ENCODE measurements at regions not wholly inside any gene's neighbourhood (a gene's known extent, or its start where the extent isn't known, plus 50 kb on each side); places are given as distances from the start of the nearest gene placed in this dataset.

DNA sequence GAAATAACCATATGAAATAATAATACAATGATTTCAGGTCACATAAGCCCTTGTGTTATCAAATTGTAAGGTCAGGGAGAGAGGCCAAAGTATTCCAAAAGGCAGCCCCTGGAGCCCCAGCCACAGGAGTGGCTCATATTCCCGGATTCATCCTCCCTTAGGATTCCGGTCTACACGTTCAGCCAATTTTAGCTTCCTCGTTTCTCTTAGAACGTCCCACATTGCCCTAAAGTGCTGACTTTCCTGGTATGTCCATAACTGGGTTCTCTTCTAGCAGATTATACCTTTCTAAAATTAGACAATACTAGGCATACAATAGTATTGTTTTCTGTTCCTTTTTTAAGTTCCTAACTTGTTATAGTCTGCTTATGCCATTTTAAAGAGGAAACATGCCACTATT lies 192.7 kb upstream of the NOX3 start:
- H3K36me3 ChIP-seq (replicated peaks; ENCODE audit: insufficient read depth, low read length): no peaks in the 10 kb centered on the region
- no peaks in the 10 kb centered on the region for H4K20me1 ChIP-seq (ENCODE audit: insufficient read depth, low read length)
- no peak overlapping the region for H3K4me3 ChIP-seq (ENCODE audit: low read length)
- no peaks in the 10 kb centered on the region for H3K4me1 ChIP-seq (ENCODE audit: low read length)
- no peak overlapping the region for H3K27ac ChIP-seq (ENCODE audit: low read length)
- H3K9ac ChIP-seq (ENCODE audit: low read length): no peak overlapping the region
- H3K9me3 ChIP-seq (replicated peaks; ENCODE audit: insufficient read depth, low read length): no peaks in the 10 kb centered on the region
- DNase-seq: no peak
- H2AFZ ChIP-seq (ENCODE audit: low read length): no peak overlapping the region
- H3K27me3 ChIP-seq (replicated peaks; ENCODE audit: insufficient read depth, low read length): no peaks in the 10 kb centered on the region
- H3K79me2 ChIP-seq (ENCODE audit: low read length): no peaks in the 10 kb centered on the region
- TF ChIP-seq, protein P1, sequence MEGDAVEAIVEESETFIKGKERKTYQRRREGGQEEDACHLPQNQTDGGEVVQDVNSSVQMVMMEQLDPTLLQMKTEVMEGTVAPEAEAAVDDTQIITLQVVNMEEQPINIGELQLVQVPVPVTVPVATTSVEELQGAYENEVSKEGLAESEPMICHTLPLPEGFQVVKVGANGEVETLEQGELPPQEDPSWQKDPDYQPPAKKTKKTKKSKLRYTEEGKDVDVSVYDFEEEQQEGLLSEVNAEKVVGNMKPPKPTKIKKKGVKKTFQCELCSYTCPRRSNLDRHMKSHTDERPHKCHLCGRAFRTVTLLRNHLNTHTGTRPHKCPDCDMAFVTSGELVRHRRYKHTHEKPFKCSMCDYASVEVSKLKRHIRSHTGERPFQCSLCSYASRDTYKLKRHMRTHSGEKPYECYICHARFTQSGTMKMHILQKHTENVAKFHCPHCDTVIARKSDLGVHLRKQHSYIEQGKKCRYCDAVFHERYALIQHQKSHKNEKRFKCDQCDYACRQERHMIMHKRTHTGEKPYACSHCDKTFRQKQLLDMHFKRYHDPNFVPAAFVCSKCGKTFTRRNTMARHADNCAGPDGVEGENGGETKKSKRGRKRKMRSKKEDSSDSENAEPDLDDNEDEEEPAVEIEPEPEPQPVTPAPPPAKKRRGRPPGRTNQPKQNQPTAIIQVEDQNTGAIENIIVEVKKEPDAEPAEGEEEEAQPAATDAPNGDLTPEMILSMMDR (IDR thresholded peaks at IDR 0.05; ENCODE audit: low read length): no peak
- TF ChIP-seq EZH2phosphoT487 (IDR thresholded peaks at IDR 0.05; ENCODE audit: low read length) (no peak), EZH2 (optimal IDR thresholded peaks at IDR 0.05; ENCODE audit: low read depth, low read length) (no peak)
- no peaks in the 10 kb centered on the region for H3F3A ChIP-seq (ENCODE audit: insufficient read depth, low read length)
- H3K4me2 ChIP-seq (ENCODE audit: low read depth, low read length): no peak overlapping the region
- H3K9me2 ChIP-seq (replicated peaks; ENCODE audit: insufficient read depth, low read length): no peaks in the 10 kb centered on the region

- Histone ChIP-seq H3K36me3 (replicated peaks; ENCODE audit: insufficient read depth, low read length) (no peaks in the 10 kb centered on the region), H3K9me2 (replicated peaks; ENCODE audit: insufficient read depth, low read length) (no peaks in the 10 kb centered on the region), H3K79me2 (ENCODE audit: low read length) (no peaks in the 10 kb centered on the region), H3K4me3 (ENCODE audit: low read length) (no peak overlapping the region), H3K4me2 (ENCODE audit: low read depth, low read length) (no peak overlapping the region), H3K9ac (ENCODE audit: low read length) (no peak overlapping the region), H3K9me3 (replicated peaks; ENCODE audit: insufficient read depth, low read length) (no peaks in the 10 kb centered on the region), H3K4me1 (ENCODE audit: low read length) (no peaks in the 10 kb centered on the region), H3K27me3 (replicated peaks; ENCODE audit: insufficient read depth, low read length) (no peaks in the 10 kb centered on the region), H3F3A (ENCODE audit: insufficient read depth, low read length) (no peaks in the 10 kb centered on the region), H4K20me1 (ENCODE audit: insufficient read depth, low read length) (no peaks in the 10 kb centered on the region), H2AFZ (ENCODE audit: low read length) (no peak overlapping the region), H3K27ac (ENCODE audit: low read length) (no peak overlapping the region)
- TF ChIP-seq, protein P1 (IDR thresholded peaks at IDR 0.05; ENCODE audit: low read length): no peak
- TF ChIP-seq EZH2 (optimal IDR thresholded peaks at IDR 0.05; ENCODE audit: low read depth, low read length) (no peak), EZH2phosphoT487 (IDR thresholded peaks at IDR 0.05; ENCODE audit: low read length) (no peak)
- DNase-seq: no peak
Observed at GRCh38 chr6:155647354-155647753, 191.7 kb upstream of the NOX3 start.

DNA sequence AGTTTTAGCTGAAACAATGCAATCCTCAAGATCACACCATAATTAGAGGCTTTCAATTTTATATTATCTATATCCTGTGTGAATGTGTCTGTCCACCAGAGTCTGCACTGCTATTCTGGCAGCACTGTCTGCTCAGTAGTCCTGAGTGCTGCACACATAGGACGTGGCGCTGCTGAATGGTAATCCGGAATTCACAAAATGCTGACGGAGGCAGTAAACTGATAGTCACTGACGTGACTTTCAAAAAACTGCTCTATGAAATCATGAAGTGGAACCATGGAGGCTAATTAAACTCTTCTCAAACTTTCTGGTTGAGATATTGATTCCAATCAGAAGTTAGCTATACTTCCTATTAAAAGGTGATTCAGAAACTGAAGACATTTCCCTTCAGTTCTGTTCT lies 190.8 kb upstream of the NOX3 start:
- Histone ChIP-seq H3F3A (ENCODE audit: insufficient read depth, low read length) (no peaks in the 10 kb centered on the region), H2AFZ (ENCODE audit: low read length) (no peak overlapping the region), H3K4me2 (ENCODE audit: low read depth, low read length) (no peak overlapping the region), H3K4me3 (ENCODE audit: low read length) (no peak overlapping the region), H4K20me1 (ENCODE audit: insufficient read depth, low read length) (no peaks in the 10 kb centered on the region), H3K36me3 (replicated peaks; ENCODE audit: insufficient read depth, low read length) (no peaks in the 10 kb centered on the region), H3K27ac (ENCODE audit: low read length) (no peak overlapping the region), H3K9ac (ENCODE audit: low read length) (no peak overlapping the region), H3K4me1 (ENCODE audit: low read length) (no peaks in the 10 kb centered on the region), H3K27me3 (replicated peaks; ENCODE audit: insufficient read depth, low read length) (no peaks in the 10 kb centered on the region), H3K9me3 (replicated peaks; ENCODE audit: insufficient read depth, low read length) (no peaks in the 10 kb centered on the region), H3K9me2 (replicated peaks; ENCODE audit: insufficient read depth, low read length) (no peaks in the 10 kb centered on the region), H3K79me2 (ENCODE audit: low read length) (no peaks in the 10 kb centered on the region)
- no peak for TF ChIP-seq EZH2 (optimal IDR thresholded peaks at IDR 0.05; ENCODE audit: low read depth, low read length)
- TF ChIP-seq, protein P1 (IDR thresholded peaks at IDR 0.05; ENCODE audit: low read length): no peak
- TF ChIP-seq EZH2phosphoT487 (IDR thresholded peaks at IDR 0.05; ENCODE audit: low read length): no peak
- DNase-seq: no peak
